ENCODE measurements at regions not wholly inside any gene's neighbourhood (a gene's known extent, or its start where the extent isn't known, plus 50 kb on each side); places are given as distances from the start of the nearest gene placed in this dataset.
"Not testable (repeated sequence)": the region's sequence is repeated elsewhere in the genome, so short reads cannot be mapped to it uniquely, and the experiment has no call there.

- TF ChIP-seq CTCF (IDR thresholded peaks at IDR 0.05): no peak
Observed at GRCh38 chr15:70579766-70580165, 183.6 kb downstream of the UACA start.

GRCh38 chr15:70578196-70578595 is 185.2 kb downstream of the UACA start:
- DNase-seq (ENCODE audit: low spot score): peak; percentile 60
- H3K27ac ChIP-seq: no peak overlapping the region
- no peak for TF ChIP-seq CTCF (IDR thresholded peaks at IDR 0.05)
- no peak overlapping the region for H3K4me3 ChIP-seq

More at GRCh38 chr15:70579766-70580165, 183.6 kb downstream of the UACA start:
- no peak overlapping the region for H3K27ac ChIP-seq
- H3K4me3 ChIP-seq: no peak overlapping the region
- peak; percentile 53 for DNase-seq (ENCODE audit: low spot score)

- TF ChIP-seq CTCF (IDR thresholded peaks at IDR 0.05): no peak
- no peak for DNase-seq (ENCODE audit: low spot score)
- no peak overlapping the region for H3K4me3 ChIP-seq
- no peak overlapping the region for H3K27ac ChIP-seq
Observed at GRCh38 chr15:70576696-70577095, 186.7 kb downstream of the UACA start.

- no peak for TF ChIP-seq CTCF (IDR thresholded peaks at IDR 0.05)
- no peak for DNase-seq (ENCODE audit: low spot score)
- Histone ChIP-seq H3K4me3 (no peak overlapping the region), H3K27ac (no peak overlapping the region)
Observed at GRCh38 chr15:70576276-70576675, 187.1 kb downstream of the UACA start.

- DNase-seq (ENCODE audit: low spot score): peak; percentile 11
- Histone ChIP-seq H3K4me3 (no peak overlapping the region), H3K27ac (no peak overlapping the region)
- TF ChIP-seq CTCF (IDR thresholded peaks at IDR 0.05): no peak
Observed at GRCh38 chr15:70575231-70576226, 187.8 kb downstream of the UACA start.

GRCh38 chr15:70574325-70574724 is 189.0 kb downstream of the UACA start:
- DNase-seq (ENCODE audit: low spot score); H3K27ac ChIP-seq; H3K4me3 ChIP-seq: not testable (repeated sequence)

GRCh38 chr15:70573121-70573850 is 190.1 kb downstream of the UACA start:
- TF ChIP-seq CTCF (IDR thresholded peaks at IDR 0.05): no peak
- peak; percentile 54 for DNase-seq (ENCODE audit: low spot score)
- Histone ChIP-seq H3K4me3 (no peak overlapping the region), H3K27ac (no peak overlapping the region)

All from coronary artery (tissue), 2 donors.